SK-N-MC (cell line): ENCODE measurements at regions not wholly inside any gene's neighbourhood (a gene's known extent, or its start where the extent isn't known, plus 50 kb on each side); places are given as distances from the start of the nearest gene placed in this dataset.

Experiments
- EZH2 ChIP-seq: fragments of 200-600 bp; sonication (generic); IDR thresholded peaks from one replicate; pipeline ENCODE4 v1.6.1; 2017; ENCODE audit warnings: antibody characterized with exemption
- POLR2AphosphoS5 ChIP-seq: IDR thresholded peaks from 2 replicates; pipeline ENCODE4 v1.6.1; 2012; ENCODE audit warnings: mild to moderate bottlenecking, low read depth, low read length, borderline replicate concordance

- TF ChIP-seq POLR2AphosphoS5 (no peak), EZH2 (no peak)
Measured at GRCh38 chr6:141988954-141989705, 143.6 kb upstream of the GJE1 start.
